ENCODE measurements at regions not wholly inside any gene's neighbourhood (a gene's known extent, or its start where the extent isn't known, plus 50 kb on each side); places are given as distances from the start of the nearest gene placed in this dataset.

DNA sequence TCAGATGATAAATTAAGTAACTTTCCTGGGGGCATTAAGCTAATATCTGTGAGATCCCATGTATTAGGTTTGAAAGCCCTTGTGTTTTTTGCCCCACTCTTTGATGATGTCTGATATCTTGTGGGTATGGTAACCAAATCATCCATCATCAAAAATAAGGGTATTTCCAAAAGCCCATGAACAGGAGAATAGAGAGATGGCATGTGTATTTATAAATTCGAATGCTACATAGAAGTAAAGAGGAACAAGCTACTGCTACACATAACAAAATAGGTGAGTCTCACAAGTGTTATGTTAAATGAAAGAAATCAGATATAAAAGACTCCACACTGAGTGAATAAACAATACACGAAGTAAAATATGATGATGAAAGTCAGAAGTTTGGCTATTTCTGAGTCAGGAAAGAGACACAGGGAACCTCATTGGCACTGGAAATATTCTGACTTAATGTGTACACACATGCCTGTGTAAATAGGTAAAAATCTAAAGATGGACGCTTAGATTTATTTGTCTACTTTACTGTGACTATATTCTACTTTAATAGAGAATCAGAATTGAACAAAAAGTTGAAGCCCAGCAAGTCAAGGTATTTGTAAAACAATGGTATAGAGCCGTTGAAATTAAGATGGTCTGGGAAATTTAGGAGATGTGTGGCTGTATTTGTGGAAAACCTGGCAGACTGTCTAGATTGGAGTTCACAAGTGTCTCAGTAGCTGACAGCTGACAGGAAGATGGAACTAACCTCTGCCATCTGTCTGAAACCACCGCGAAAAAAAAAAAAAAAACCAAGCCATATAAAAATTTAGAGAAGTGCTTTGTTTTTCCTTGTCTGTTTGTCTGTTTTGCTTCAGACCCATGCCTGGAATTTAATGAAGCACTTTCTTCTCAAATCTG, 111.0 kb upstream of the TGFBR2 start:
- DNase-seq (ENCODE audit: low spot score), result no peak
- TF ChIP-seq, protein P1, sequence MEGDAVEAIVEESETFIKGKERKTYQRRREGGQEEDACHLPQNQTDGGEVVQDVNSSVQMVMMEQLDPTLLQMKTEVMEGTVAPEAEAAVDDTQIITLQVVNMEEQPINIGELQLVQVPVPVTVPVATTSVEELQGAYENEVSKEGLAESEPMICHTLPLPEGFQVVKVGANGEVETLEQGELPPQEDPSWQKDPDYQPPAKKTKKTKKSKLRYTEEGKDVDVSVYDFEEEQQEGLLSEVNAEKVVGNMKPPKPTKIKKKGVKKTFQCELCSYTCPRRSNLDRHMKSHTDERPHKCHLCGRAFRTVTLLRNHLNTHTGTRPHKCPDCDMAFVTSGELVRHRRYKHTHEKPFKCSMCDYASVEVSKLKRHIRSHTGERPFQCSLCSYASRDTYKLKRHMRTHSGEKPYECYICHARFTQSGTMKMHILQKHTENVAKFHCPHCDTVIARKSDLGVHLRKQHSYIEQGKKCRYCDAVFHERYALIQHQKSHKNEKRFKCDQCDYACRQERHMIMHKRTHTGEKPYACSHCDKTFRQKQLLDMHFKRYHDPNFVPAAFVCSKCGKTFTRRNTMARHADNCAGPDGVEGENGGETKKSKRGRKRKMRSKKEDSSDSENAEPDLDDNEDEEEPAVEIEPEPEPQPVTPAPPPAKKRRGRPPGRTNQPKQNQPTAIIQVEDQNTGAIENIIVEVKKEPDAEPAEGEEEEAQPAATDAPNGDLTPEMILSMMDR (IDR thresholded peaks at IDR 0.05; ENCODE audit: borderline replicate concordance, control extremely low read depth, extremely low read depth, insufficient read depth, missing control alignments), result no peak
- in situ Hi-C loops (cut with MboI; ENCODE audit: low sequenced_read_pairs, unreplicated experiment), result no loop called here

DNA sequence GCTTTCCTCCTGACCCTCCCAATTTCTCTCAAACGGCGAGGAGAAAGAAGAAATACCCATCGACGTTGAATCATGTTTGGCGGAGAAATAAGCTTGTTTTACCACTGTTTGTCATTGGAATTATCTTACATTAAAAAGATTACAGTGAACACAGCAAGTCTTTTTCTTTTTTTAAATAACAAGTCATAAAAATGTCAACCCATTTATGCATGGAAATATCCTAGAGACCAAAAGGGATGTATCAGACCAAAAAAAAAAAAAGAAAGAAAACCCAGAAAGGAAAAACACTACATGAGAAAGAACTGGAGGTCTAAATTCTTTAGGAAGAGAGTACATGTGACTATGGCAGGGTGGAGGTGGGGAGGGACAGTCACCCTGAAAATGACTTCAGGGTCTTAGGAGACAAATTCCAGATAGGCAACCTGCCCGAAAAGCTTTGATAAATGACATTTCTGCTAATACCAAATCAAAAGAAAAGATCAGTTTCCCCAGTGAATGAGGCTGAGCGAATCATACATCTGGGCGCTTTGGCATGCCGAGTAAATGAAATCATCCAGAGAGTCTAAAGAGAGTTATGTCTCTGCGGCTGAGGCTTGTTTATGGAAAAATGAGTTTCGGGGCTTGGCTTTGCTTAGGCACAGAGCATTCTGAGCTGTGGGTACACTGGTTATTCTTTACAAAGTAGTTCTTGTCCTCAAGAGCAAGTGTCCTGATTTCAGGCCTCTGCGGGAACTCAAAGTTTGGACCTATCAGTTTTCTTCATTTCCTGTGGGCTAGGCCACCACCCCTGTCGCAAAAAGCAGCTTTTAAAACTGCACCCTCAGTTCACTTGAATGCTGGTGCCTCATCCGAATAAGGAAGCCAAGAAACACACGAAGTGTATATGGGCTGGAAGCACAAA, 110.1 kb upstream of the TGFBR2 start:
- no peak for DNase-seq (ENCODE audit: low spot score)
- in situ Hi-C loops (cut with MboI; ENCODE audit: low sequenced_read_pairs, unreplicated experiment), result no loop called here
- TF ChIP-seq, protein P1 (IDR thresholded peaks at IDR 0.05; ENCODE audit: borderline replicate concordance, control extremely low read depth, extremely low read depth, insufficient read depth, missing control alignments), result no peak

GRCh38 chr3:30498587-30498967, 107.8 kb upstream of the TGFBR2 start:
- DNase-seq (ENCODE audit: low spot score), result no peak
- TF ChIP-seq, protein P1 (IDR thresholded peaks at IDR 0.05; ENCODE audit: borderline replicate concordance, control extremely low read depth, extremely low read depth, insufficient read depth, missing control alignments), result no peak
- in situ Hi-C loops (cut with MboI; ENCODE audit: low sequenced_read_pairs, unreplicated experiment), result no loop called here

DNA sequence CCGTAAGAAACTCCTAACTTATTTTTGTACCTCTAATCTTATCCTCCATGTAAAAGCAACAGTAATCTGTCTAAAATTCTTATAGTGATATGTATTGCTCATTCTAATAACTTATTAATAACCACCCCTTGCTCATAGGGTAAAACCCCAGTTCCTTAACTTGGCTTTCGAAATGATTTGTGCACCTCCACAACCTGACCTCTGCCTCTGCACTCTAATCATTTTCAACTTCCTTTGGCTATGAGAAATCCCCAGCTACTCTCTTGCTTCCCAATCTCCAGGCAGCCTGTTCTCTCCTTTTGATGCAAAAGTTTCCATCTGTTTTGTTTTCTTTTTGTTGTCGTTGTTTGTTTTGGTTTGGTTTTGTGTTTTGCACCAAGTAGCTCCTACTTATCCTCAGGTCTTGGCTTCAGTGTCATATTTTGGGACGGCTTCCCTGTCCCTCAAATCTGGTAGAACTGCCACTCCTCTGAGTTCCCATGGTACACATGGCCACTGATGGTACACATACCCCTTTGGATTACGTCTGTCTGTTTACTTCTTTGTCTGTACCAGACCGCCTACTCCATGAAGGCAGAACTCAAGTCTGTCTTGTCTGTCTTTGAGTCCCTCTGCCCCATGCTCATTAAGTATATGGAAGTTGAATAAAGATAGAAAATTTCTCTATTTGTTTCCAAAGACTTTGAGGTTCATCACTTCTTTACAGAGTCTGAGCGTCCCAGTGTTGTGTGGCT, 105.6 kb upstream of the TGFBR2 start:
- TF ChIP-seq, protein P1 (IDR thresholded peaks at IDR 0.05; ENCODE audit: borderline replicate concordance, control extremely low read depth, extremely low read depth, insufficient read depth, missing control alignments), result no peak
- peak; percentile 44 for DNase-seq (ENCODE audit: low spot score)
- in situ Hi-C loops (cut with MboI; ENCODE audit: low sequenced_read_pairs, unreplicated experiment), result no loop called here

DNA sequence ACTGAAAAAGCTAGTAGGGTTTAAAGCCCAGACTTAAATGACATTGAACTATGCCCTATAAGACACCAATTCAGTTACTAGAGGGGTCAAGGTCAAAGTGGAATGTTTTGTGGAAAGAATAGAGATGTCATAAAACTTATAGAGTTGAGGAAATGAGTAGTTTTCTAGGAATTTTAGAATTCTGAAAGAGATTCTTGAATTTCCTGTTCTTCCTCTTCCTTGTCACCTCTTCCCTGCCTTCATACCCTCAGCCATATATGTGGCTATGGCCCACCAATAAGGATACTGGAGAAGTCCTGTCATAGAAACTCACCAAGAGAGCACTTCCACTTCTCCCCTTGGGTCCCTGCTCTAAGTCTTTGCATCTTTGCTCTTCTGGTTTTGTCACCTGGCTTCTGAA, 104.9 kb upstream of the TGFBR2 start:
- TF ChIP-seq, protein P1 (IDR thresholded peaks at IDR 0.05; ENCODE audit: borderline replicate concordance, control extremely low read depth, extremely low read depth, insufficient read depth, missing control alignments), result no peak
- in situ Hi-C loops (cut with MboI; ENCODE audit: low sequenced_read_pairs, unreplicated experiment), result no loop called here
- no peak for DNase-seq (ENCODE audit: low spot score)
